Calu3 (cell line): ENCODE measurements at regions not wholly inside any gene's neighbourhood (a gene's known extent, or its start where the extent isn't known, plus 50 kb on each side); places are given as distances from the start of the nearest gene placed in this dataset.

ENCODE experiments used
- BruUV-seq: library from RNA; stranded (reverse); fragments of 400-500 nt; replicated peaks from 2 replicates; lab custom pipeline; 2021; lab: Mats Ljungman, UMichigan
- CTCF ChIA-PET: fragments of 300-600 bp; sonication (Branson Sonifier 250); formaldehyde crosslinking; loops from one replicate; lab custom pipeline; 2022; ENCODE audit warnings: antibody characterized with exemption; lab: Charles Lee
- DNase-seq: peaks from one replicate; pipeline ENCODE4 v3.0.0; 2022
- H3K27ac Mint-ChIP-seq: one replicate; pipeline ENCODE4 v1.8.0; 2022; ENCODE audit warnings: mixed read lengths; ENCODE audit not compliant: unreplicated experiment
- H3K27me3 Mint-ChIP-seq: one replicate; pipeline ENCODE4 v1.8.0; 2022; ENCODE audit warnings: mixed read lengths; ENCODE audit not compliant: unreplicated experiment
- H3K36me3 Mint-ChIP-seq: one replicate; pipeline ENCODE4 v1.8.0; 2022; ENCODE audit warnings: mild to moderate bottlenecking, moderate library complexity, mixed read lengths; ENCODE audit not compliant: insufficient read depth, unreplicated experiment
- H3K4me1 Mint-ChIP-seq: one replicate; pipeline ENCODE4 v1.8.0; 2022; ENCODE audit warnings: mild to moderate bottlenecking, low read depth, mixed read lengths; ENCODE audit not compliant: unreplicated experiment
- H3K4me3 Mint-ChIP-seq: one replicate; pipeline ENCODE4 v1.8.0; 2022; ENCODE audit warnings: mild to moderate bottlenecking, low read depth, moderate library complexity, mixed read lengths; ENCODE audit not compliant: unreplicated experiment
- H3K9me3 Mint-ChIP-seq: one replicate; pipeline ENCODE4 v1.8.0; 2022; ENCODE audit warnings: low read depth, mixed read lengths; ENCODE audit not compliant: unreplicated experiment
- intact Hi-C: fragments of 100-400 bp; cut with micrococcal nuclease; formaldehyde crosslinking; loops from one replicate; pipeline ENCODE4 v1.10.0; 2022; ENCODE audit not compliant: unreplicated experiment
- TF ChIP-seq, protein P1 (sequence below): fragments of 200-600 bp; IDR thresholded peaks from one replicate; pipeline ENCODE4 v1.8.0; 2022; ENCODE audit warnings: antibody characterized with exemption; ENCODE audit not compliant: unreplicated experiment

- CTCF ChIA-PET = no interaction called here
- Mint-ChIP-seq H3K36me3 (no peaks in the 10 kb centered on the region), H3K27ac (no peak overlapping the region), H3K9me3 (no peaks in the 10 kb centered on the region), H3K27me3 (no peaks in the 10 kb centered on the region), H3K4me1 (no peaks in the 10 kb centered on the region), H3K4me3 (no peak overlapping the region)
- TF ChIP-seq, protein P1, sequence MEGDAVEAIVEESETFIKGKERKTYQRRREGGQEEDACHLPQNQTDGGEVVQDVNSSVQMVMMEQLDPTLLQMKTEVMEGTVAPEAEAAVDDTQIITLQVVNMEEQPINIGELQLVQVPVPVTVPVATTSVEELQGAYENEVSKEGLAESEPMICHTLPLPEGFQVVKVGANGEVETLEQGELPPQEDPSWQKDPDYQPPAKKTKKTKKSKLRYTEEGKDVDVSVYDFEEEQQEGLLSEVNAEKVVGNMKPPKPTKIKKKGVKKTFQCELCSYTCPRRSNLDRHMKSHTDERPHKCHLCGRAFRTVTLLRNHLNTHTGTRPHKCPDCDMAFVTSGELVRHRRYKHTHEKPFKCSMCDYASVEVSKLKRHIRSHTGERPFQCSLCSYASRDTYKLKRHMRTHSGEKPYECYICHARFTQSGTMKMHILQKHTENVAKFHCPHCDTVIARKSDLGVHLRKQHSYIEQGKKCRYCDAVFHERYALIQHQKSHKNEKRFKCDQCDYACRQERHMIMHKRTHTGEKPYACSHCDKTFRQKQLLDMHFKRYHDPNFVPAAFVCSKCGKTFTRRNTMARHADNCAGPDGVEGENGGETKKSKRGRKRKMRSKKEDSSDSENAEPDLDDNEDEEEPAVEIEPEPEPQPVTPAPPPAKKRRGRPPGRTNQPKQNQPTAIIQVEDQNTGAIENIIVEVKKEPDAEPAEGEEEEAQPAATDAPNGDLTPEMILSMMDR = no peak
- BruUV-seq = no TSS peak
- intact Hi-C loops = no loop called here
- no peak for DNase-seq
Measured at GRCh38 chr13:48851707-48852106, 124.0 kb upstream of the FNDC3A start.

- Mint-ChIP-seq H3K27ac (no peak overlapping the region), H3K4me1 (no peaks in the 10 kb centered on the region), H3K4me3 (no peak overlapping the region), H3K27me3 (no peaks in the 10 kb centered on the region), H3K36me3 (no peaks in the 10 kb centered on the region), H3K9me3 (no peaks in the 10 kb centered on the region)
- TF ChIP-seq, protein P1 = no peak
- intact Hi-C loops = no loop called here
- DNase-seq = no peak
- CTCF ChIA-PET = no interaction called here
- BruUV-seq = no TSS peak
Measured at GRCh38 chr13:48852911-48853727, 122.6 kb upstream of the FNDC3A start.

DNA sequence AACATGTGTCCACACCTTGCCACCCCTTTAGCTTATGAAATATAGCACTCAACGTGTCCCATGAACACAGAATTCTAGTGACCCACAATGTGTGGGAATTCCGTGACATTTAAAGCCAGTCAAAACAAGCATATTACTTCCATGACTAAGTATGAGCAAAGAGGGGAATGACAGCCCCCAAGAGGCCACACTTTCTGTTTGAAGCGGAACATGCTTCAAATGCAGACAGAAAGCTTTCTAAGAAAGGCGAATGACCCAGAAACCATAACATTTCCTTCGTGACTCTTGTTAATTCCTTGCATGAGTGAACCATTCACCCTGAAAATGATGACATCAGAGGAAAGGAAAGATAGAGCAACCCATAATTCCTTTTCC lies 122.0 kb upstream of the FNDC3A start:
- TF ChIP-seq, protein P1 = no peak
- DNase-seq = no peak
- intact Hi-C loops = no loop called here
- no peaks in the 10 kb centered on the region for H3K27me3 Mint-ChIP-seq
- no peak overlapping the region for H3K27ac Mint-ChIP-seq
- no peaks in the 10 kb centered on the region for H3K36me3 Mint-ChIP-seq
- no TSS peak for BruUV-seq
- no peak overlapping the region for H3K4me3 Mint-ChIP-seq
- CTCF ChIA-PET = no interaction called here
- no peaks in the 10 kb centered on the region for H3K9me3 Mint-ChIP-seq
- no peaks in the 10 kb centered on the region for H3K4me1 Mint-ChIP-seq

GRCh38 chr13:48857576-48857975 lies 118.1 kb upstream of the FNDC3A start:
- intact Hi-C loops = no loop called here
- BruUV-seq = no TSS peak
- CTCF ChIA-PET = no interaction called here
- TF ChIP-seq, protein P1 = no peak
- Mint-ChIP-seq H3K9me3 (no peaks in the 10 kb centered on the region), H3K4me3 (no peak overlapping the region), H3K4me1 (no peaks in the 10 kb centered on the region), H3K27ac (no peak overlapping the region), H3K36me3 (no peaks in the 10 kb centered on the region), H3K27me3 (no peaks in the 10 kb centered on the region)
- DNase-seq = no peak
